ENCODE measurements at regions not wholly inside any gene's neighbourhood (a gene's known extent, or its start where the extent isn't known, plus 50 kb on each side); places are given as distances from the start of the nearest gene placed in this dataset.

DNA sequence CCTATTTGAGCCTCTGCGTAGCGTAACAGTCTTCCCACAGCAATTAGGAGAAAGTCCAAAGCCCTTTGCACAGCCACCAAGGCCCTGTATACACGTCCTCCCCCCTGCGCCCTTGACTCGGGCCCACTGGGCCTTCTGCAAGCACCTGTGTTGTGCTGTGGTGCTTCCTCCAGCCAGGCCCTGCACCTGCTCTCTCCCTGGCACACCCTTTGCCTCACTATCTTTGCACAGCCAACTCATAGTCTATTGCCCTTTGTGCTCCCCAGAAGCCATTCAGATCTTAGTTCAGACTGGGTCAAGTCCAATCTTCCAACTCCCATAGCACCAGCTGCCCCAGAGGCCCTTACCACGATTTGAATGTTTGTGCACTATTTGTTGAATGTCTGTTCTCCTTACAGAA lies 271.6 kb upstream of the MGAT5 start:
- TF ChIP-seq, protein P1, sequence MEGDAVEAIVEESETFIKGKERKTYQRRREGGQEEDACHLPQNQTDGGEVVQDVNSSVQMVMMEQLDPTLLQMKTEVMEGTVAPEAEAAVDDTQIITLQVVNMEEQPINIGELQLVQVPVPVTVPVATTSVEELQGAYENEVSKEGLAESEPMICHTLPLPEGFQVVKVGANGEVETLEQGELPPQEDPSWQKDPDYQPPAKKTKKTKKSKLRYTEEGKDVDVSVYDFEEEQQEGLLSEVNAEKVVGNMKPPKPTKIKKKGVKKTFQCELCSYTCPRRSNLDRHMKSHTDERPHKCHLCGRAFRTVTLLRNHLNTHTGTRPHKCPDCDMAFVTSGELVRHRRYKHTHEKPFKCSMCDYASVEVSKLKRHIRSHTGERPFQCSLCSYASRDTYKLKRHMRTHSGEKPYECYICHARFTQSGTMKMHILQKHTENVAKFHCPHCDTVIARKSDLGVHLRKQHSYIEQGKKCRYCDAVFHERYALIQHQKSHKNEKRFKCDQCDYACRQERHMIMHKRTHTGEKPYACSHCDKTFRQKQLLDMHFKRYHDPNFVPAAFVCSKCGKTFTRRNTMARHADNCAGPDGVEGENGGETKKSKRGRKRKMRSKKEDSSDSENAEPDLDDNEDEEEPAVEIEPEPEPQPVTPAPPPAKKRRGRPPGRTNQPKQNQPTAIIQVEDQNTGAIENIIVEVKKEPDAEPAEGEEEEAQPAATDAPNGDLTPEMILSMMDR (IDR thresholded peaks at IDR 0.05 in 2 of 3, conservative IDR thresholded peaks at IDR 0.05 in 1 of 3; ENCODE audit: borderline replicate concordance in 1 of 3, insufficient read depth in 1 of 3, low read depth in 2 of 3, low read length in 2 of 3), result no peak
- no peak for TF ChIP-seq SIN3A (IDR thresholded peaks at IDR 0.05; ENCODE audit: low read depth)
- no peak for TF ChIP-seq POLR2A (IDR thresholded peaks at IDR 0.05; ENCODE audit: borderline replicate concordance, extremely low read depth, insufficient read depth, insufficient read length)
- no peak for TF ChIP-seq EZH2 (IDR thresholded peaks at IDR 0.05)
